ENCODE measurements at regions not wholly inside any gene's neighbourhood (a gene's known extent, or its start where the extent isn't known, plus 50 kb on each side); places are given as distances from the start of the nearest gene placed in this dataset.

GRCh38 chr1:81554534-81554933 lies 246.2 kb upstream of the ADGRL2 start:
- no peak for TF ChIP-seq USF1 (IDR thresholded peaks at IDR 0.05)
- no peak for TF ChIP-seq YY1 (IDR thresholded peaks at IDR 0.05; ENCODE audit: low read depth)
- no peak for TF ChIP-seq MAX (IDR thresholded peaks at IDR 0.05)
- no peak for TF ChIP-seq RAD21 (IDR thresholded peaks at IDR 0.05; ENCODE audit: low read depth)
- TF ChIP-seq EP300 (IDR thresholded peaks at IDR 0.05; ENCODE audit: borderline replicate concordance), result no peak
- TF ChIP-seq FOXM1 (IDR thresholded peaks at IDR 0.05; ENCODE audit: borderline replicate concordance, low read depth), result no peak
- no peak for TF ChIP-seq REST (IDR thresholded peaks at IDR 0.05; ENCODE audit: low read depth)
- no peak for TF ChIP-seq ZBTB7A (IDR thresholded peaks at IDR 0.05; ENCODE audit: low read depth)
- TF ChIP-seq TCF12 (IDR thresholded peaks at IDR 0.05; ENCODE audit: low read depth), result no peak
- no peak for TF ChIP-seq NFIC (IDR thresholded peaks at IDR 0.05)
- TF ChIP-seq TAF1 (IDR thresholded peaks at IDR 0.05; ENCODE audit: low read depth), result no peak
- no peak for TF ChIP-seq CEBPB (IDR thresholded peaks at IDR 0.05)
- TF ChIP-seq CREB1 (IDR thresholded peaks at IDR 0.05; ENCODE audit: low read depth), result no peak
